ENCODE measurements at regions not wholly inside any gene's neighbourhood (a gene's known extent, or its start where the extent isn't known, plus 50 kb on each side); places are given as distances from the start of the nearest gene placed in this dataset.

- ATAC-seq (ENCODE audit: low read depth) (no peak), DNase-seq (no peak)
- Histone ChIP-seq H2AFZ (replicated peaks; ENCODE audit: low read length, poor library complexity) (no peak overlapping the region), H3K14ac (replicated peaks; ENCODE audit: low read depth, low read length) (no peak overlapping the region), H3K27ac (ENCODE audit: insufficient read depth, low read length) (no peak overlapping the region), H3K56ac (ENCODE audit: extremely low read depth, insufficient read depth, low read length) (no peak overlapping the region), H3K9ac (ENCODE audit: low read depth, low read length) (no peak overlapping the region), H3K18ac (ENCODE audit: low read depth, low read length) (no peak overlapping the region), H2AK9ac (replicated peaks; ENCODE audit: low read depth, low read length, poor library complexity) (no peak overlapping the region), H2BK20ac (ENCODE audit: low read depth, low read length) (no peak overlapping the region), H3K4ac (ENCODE audit: low read depth, low read length) (no peak overlapping the region), H3K79me1 (ENCODE audit: low read depth in 1 of 2, low read length in 2 of 2) (peaks cover 5 to 7% of the 10 kb centered on the region in 2 experiments; a peak in 1 of 4 replicates), H3K4me3 (ENCODE audit: insufficient read depth, low read depth, low read length) (no peak overlapping the region), H4K8ac (ENCODE audit: low read depth in 2 of 2, low read length in 2 of 2) (no peak overlapping the region), H3K27me3 (ENCODE audit: control insufficient read depth, insufficient read depth, low read length) (no peaks in the 10 kb centered on the region), H3K9me1 (ENCODE audit: insufficient read depth, low read length) (no peaks in the 10 kb centered on the region), H4K5ac (ENCODE audit: low read depth, low read length) (no peak overlapping the region), H2BK120ac (ENCODE audit: low read depth, low read length) (no peak overlapping the region), H3K4me2 (ENCODE audit: low read depth, low read length) (no peak overlapping the region), H3K9me3 (ENCODE audit: control insufficient read depth, insufficient read depth, low read length) (no peaks in the 10 kb centered on the region), H4K20me1 (ENCODE audit: insufficient read depth, low read length) (no peaks in the 10 kb centered on the region), H2AK5ac (ENCODE audit: low read depth, low read length) (no peak overlapping the region), H3K4me1 (ENCODE audit: control insufficient read depth, insufficient read depth, low read length) (no peaks in the 10 kb centered on the region; the same call in 1 of the 2 replicates), H2BK15ac (ENCODE audit: low read depth, low read length) (no peak overlapping the region), H2BK5ac (ENCODE audit: low read depth, low read length, poor library complexity, severe bottlenecking) (no peak overlapping the region), H3K36me3 (ENCODE audit: control insufficient read depth, insufficient read depth, low read length) (no peaks in the 10 kb centered on the region), H4K91ac (ENCODE audit: insufficient read depth, low read depth, low read length) (no peak overlapping the region), H3K23ac (ENCODE audit: low read depth, low read length) (no peak overlapping the region)
- TF ChIP-seq MAFK (IDR thresholded peaks at IDR 0.05; ENCODE audit: low read depth, low read length) (peak; percentile 88), ELK1 (IDR thresholded peaks at IDR 0.05; ENCODE audit: borderline replicate concordance, low read depth, low read length) (no peak)
- dilution Hi-C loops (cut with HindIII; ENCODE audit: low sequenced_read_pairs, unreplicated experiment) (no loop called here), in situ Hi-C loops (cut with MboI; ENCODE audit: low sequenced_read_pairs) (no loop called here), intact Hi-C loops (cut with micrococcal nuclease) (no loop called here)
- no CpG with 5 or more reads among the region's 3 CpGs for WGBS, 2 experiments (ENCODE audit: extremely low coverage in 2 of 2, insufficient read length in 1 of 2)
- BruUV-seq (replicated peaks): no TSS peak
- CTCF ChIA-PET: no interaction called here
- POLR2A ChIA-PET (ENCODE audit: unreplicated experiment): no interaction called here
Observed at GRCh38 chr5:114261989-114262388, 99.9 kb upstream of the KCNN2 start.
